Loucy (cell line): ENCODE measurements at regions not wholly inside any gene's neighbourhood (a gene's known extent, or its start where the extent isn't known, plus 50 kb on each side); places are given as distances from the start of the nearest gene placed in this dataset.

Experiments
- H2AFZ ChIP-seq: fragments of 200-600 bp; sonication (generic); 2 replicates; pipeline ENCODE4 v1.6.0; 2016; ENCODE audit warnings: antibody characterized with exemption, mild to moderate bottlenecking, low read length, moderate library complexity
- H3F3A ChIP-seq: fragments of 200-600 bp; 2 replicates; pipeline ENCODE4 v1.6.0; 2016; ENCODE audit warnings: antibody characterized with exemption, low read depth, mild to moderate bottlenecking
- H3K27me3 ChIP-seq: fragments of 200-600 bp; sonication (generic); 2 replicates; pipeline ENCODE4 v1.6.1; 2014; ENCODE audit warnings: low read length, mild to moderate bottlenecking; ENCODE audit not compliant: insufficient read depth, poor library complexity, severe bottlenecking
- H3K36me3 ChIP-seq: fragments of 200-600 bp; sonication (generic); 2 replicates; pipeline ENCODE4 v1.6.1; 2016; ENCODE audit warnings: low read length; ENCODE audit not compliant: insufficient read depth
- H3K4me1 ChIP-seq: fragments of 200-600 bp; sonication (generic); 2 replicates; pipeline ENCODE4 v1.5.1; 2014; ENCODE audit warnings: low read length, mild to moderate bottlenecking; ENCODE audit not compliant: insufficient read depth, poor library complexity, severe bottlenecking
- H3K4me2 ChIP-seq: fragments of 200-600 bp; sonication (generic); 2 replicates; pipeline ENCODE4 v1.6.0; 2014; ENCODE audit warnings: antibody characterized with exemption, low read length, low read depth, mild to moderate bottlenecking; ENCODE audit not compliant: poor library complexity, severe bottlenecking
- H3K4me3 ChIP-seq: fragments of 200-600 bp; sonication (generic); 2 replicates; pipeline ENCODE4 v1.5.1; 2014; ENCODE audit warnings: low read length, mild to moderate bottlenecking, mixed read lengths; ENCODE audit not compliant: poor library complexity, severe bottlenecking
- H3K79me2 ChIP-seq: fragments of 200-600 bp; sonication (generic); 2 replicates; pipeline ENCODE4 v1.6.1; 2014; ENCODE audit warnings: low read length; ENCODE audit not compliant: insufficient read depth
- H3K9ac ChIP-seq: fragments of 200-600 bp; sonication (generic); 2 replicates; pipeline ENCODE4 v1.6.0; 2014; ENCODE audit warnings: mild to moderate bottlenecking, low read depth, low read length, moderate library complexity; ENCODE audit not compliant: poor library complexity, severe bottlenecking
- H3K9me2 ChIP-seq: fragments of 200-600 bp; sonication (generic); replicated peaks from 2 replicates; pipeline ENCODE4 v1.6.1; 2016; ENCODE audit warnings: low read depth, low read length, mixed read lengths
- H3K9me3 ChIP-seq: fragments of 200-600 bp; sonication (generic); 2 replicates; pipeline ENCODE4 v1.6.1; 2014; ENCODE audit warnings: mild to moderate bottlenecking, antibody characterized with exemption, low read length, low read depth; ENCODE audit not compliant: insufficient read depth
- H4K20me1 ChIP-seq: fragments of 200-600 bp; sonication (generic); 2 replicates; pipeline ENCODE4 v1.6.0; 2014; ENCODE audit warnings: antibody characterized with exemption, low read length, mild to moderate bottlenecking; ENCODE audit not compliant: insufficient read depth, poor library complexity, severe bottlenecking
- CTCF ChIP-seq: fragments of 200-600 bp; sonication (generic); conservative IDR thresholded peaks from 2 replicates; pipeline ENCODE4 v1.5.1; 2014; ENCODE audit warnings: mild to moderate bottlenecking, antibody characterized with exemption, low read length
- EZH2phosphoT487 ChIP-seq: fragments of 200-600 bp; IDR thresholded peaks from 2 replicates; pipeline ENCODE4 v1.6.1; 2018; ENCODE audit warnings: antibody characterized with exemption, mild to moderate bottlenecking, moderate library complexity, borderline replicate concordance

DNA sequence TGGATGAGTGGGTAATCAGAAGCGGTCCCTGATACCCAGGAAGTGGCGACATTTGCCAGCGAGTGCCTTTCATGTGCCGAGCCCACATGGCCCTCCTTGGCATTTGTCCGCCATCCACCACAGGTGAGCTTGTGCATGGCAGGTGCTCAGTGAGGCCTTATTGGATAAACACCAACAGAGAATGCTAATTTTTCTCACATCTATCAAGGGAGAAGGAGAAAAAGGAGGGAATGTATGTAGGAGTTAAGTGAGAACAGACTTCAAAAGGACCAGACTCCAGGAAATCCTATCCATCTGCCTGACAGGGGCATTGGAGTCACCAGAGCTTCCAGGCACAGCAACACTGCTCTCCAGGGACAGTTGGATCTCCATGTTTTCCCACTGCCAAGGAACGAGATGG, 143.5 kb upstream of the ZMIZ1 start:
- H3K9me2 ChIP-seq = no peaks in the 10 kb centered on the region
- H4K20me1 ChIP-seq = no peaks in the 10 kb centered on the region
- H2AFZ ChIP-seq = no peak overlapping the region
- no peaks in the 10 kb centered on the region for H3K27me3 ChIP-seq
- no peaks in the 10 kb centered on the region for H3K36me3 ChIP-seq
- H3K9me3 ChIP-seq = no peaks in the 10 kb centered on the region
- TF ChIP-seq EZH2phosphoT487 (no peak), CTCF (no peak)
- H3K79me2 ChIP-seq = no peaks in the 10 kb centered on the region
- no peaks in the 10 kb centered on the region for H3F3A ChIP-seq
- H3K4me1 ChIP-seq = no peaks in the 10 kb centered on the region
- no peak overlapping the region for H3K4me2 ChIP-seq
- H3K9ac ChIP-seq = no peak overlapping the region
- no peak overlapping the region for H3K4me3 ChIP-seq

- TF ChIP-seq CTCF (no peak), EZH2phosphoT487 (no peak)
- Histone ChIP-seq H3K27me3 (no peaks in the 10 kb centered on the region), H3K4me3 (no peak overlapping the region), H3K9ac (no peak overlapping the region), H3K9me3 (no peaks in the 10 kb centered on the region), H3K4me2 (no peak overlapping the region), H3F3A (no peaks in the 10 kb centered on the region), H3K79me2 (no peaks in the 10 kb centered on the region), H4K20me1 (no peaks in the 10 kb centered on the region), H2AFZ (no peak overlapping the region), H3K4me1 (no peaks in the 10 kb centered on the region), H3K36me3 (no peaks in the 10 kb centered on the region), H3K9me2 (no peaks in the 10 kb centered on the region)
Observed at GRCh38 chr10:78925800-78926319, 142.9 kb upstream of the ZMIZ1 start.

- no peaks in the 10 kb centered on the region for H3K36me3 ChIP-seq
- no peaks in the 10 kb centered on the region for H3F3A ChIP-seq
- H2AFZ ChIP-seq = no peak overlapping the region
- H3K27me3 ChIP-seq = no peaks in the 10 kb centered on the region
- H3K9me2 ChIP-seq = no peaks in the 10 kb centered on the region
- H3K9ac ChIP-seq = no peak overlapping the region
- no peaks in the 10 kb centered on the region for H4K20me1 ChIP-seq
- no peaks in the 10 kb centered on the region for H3K9me3 ChIP-seq
- H3K4me1 ChIP-seq = no peaks in the 10 kb centered on the region
- H3K4me3 ChIP-seq = no peak overlapping the region
- no peaks in the 10 kb centered on the region for H3K79me2 ChIP-seq
- TF ChIP-seq EZH2phosphoT487 = no peak
- no peak for TF ChIP-seq CTCF
- no peak overlapping the region for H3K4me2 ChIP-seq
Observed at GRCh38 chr10:78927257-78927995, 141.3 kb upstream of the ZMIZ1 start.
